ENCODE measurements at regions not wholly inside any gene's neighbourhood (a gene's known extent, or its start where the extent isn't known, plus 50 kb on each side); places are given as distances from the start of the nearest gene placed in this dataset.

- TF ChIP-seq CTCF (conservative IDR thresholded peaks at IDR 0.05) (no peak), EZH2 (IDR thresholded peaks at IDR 0.05; ENCODE audit: low read depth) (no peak)
- peaks cover 27% of the 10 kb centered on the region for H3K27me3 ChIP-seq (ENCODE audit: insufficient read depth, low read depth)
- H3F3A ChIP-seq (ENCODE audit: insufficient read depth, low read depth): no peaks in the 10 kb centered on the region
- H4K20me1 ChIP-seq (ENCODE audit: insufficient read depth): no peaks in the 10 kb centered on the region
- H3K4me2 ChIP-seq: no peak overlapping the region
- no peaks in the 10 kb centered on the region for H3K9me3 ChIP-seq (ENCODE audit: insufficient read depth, low read depth)
- POLR2A ChIA-PET (ENCODE audit: unreplicated experiment): no interaction called here
- H3K9me2 ChIP-seq (ENCODE audit: insufficient read depth): no peaks in the 10 kb centered on the region
- DNase-seq: no peak
- H3K27ac ChIP-seq: no peak overlapping the region
- intact Hi-C loops (cut with micrococcal nuclease; ENCODE audit: unreplicated experiment): no loop called here
- H2AFZ ChIP-seq: no peak overlapping the region
- CTCF ChIA-PET: no interaction called here
- H3K36me3 ChIP-seq (ENCODE audit: low read depth): no peaks in the 10 kb centered on the region
- H3K4me1 ChIP-seq (replicated peaks; ENCODE audit: insufficient read depth): no peaks in the 10 kb centered on the region
- H3K79me2 ChIP-seq (ENCODE audit: low read depth): no peaks in the 10 kb centered on the region
- H3K4me3 ChIP-seq: no peak overlapping the region
- BruUV-seq (replicated peaks): no TSS peak
These were observed 326.6 kb downstream of the RPS24 start for GRCh38 chr10:78360284-78360683.

GRCh38 chr10:78361031-78361430 lies 327.4 kb downstream of the RPS24 start:
- ChIA-PET CTCF (no interaction called here), POLR2A (ENCODE audit: unreplicated experiment) (no interaction called here)
- Histone ChIP-seq H4K20me1 (ENCODE audit: insufficient read depth) (no peaks in the 10 kb centered on the region), H3K79me2 (ENCODE audit: low read depth) (no peaks in the 10 kb centered on the region), H2AFZ (no peak overlapping the region), H3K27me3 (ENCODE audit: insufficient read depth, low read depth) (peaks cover 34% of the 10 kb centered on the region), H3K4me1 (replicated peaks; ENCODE audit: insufficient read depth) (no peaks in the 10 kb centered on the region), H3K27ac (no peak overlapping the region), H3F3A (ENCODE audit: insufficient read depth, low read depth) (no peaks in the 10 kb centered on the region), H3K4me2 (no peak overlapping the region), H3K9me2 (ENCODE audit: insufficient read depth) (no peaks in the 10 kb centered on the region), H3K4me3 (no peak overlapping the region), H3K36me3 (ENCODE audit: low read depth) (no peaks in the 10 kb centered on the region), H3K9me3 (ENCODE audit: insufficient read depth, low read depth) (no peaks in the 10 kb centered on the region)
- DNase-seq: no peak
- BruUV-seq (replicated peaks): no TSS peak
- TF ChIP-seq EZH2 (IDR thresholded peaks at IDR 0.05; ENCODE audit: low read depth) (no peak), CTCF (conservative IDR thresholded peaks at IDR 0.05) (no peak)
- intact Hi-C loops (cut with micrococcal nuclease; ENCODE audit: unreplicated experiment): no loop called here

GRCh38 chr10:78362406-78363022 lies 328.9 kb downstream of the RPS24 start:
- BruUV-seq (replicated peaks): no TSS peak
- Histone ChIP-seq H3K9me3 (ENCODE audit: insufficient read depth, low read depth) (no peaks in the 10 kb centered on the region), H3K9me2 (ENCODE audit: insufficient read depth) (no peaks in the 10 kb centered on the region), H3F3A (ENCODE audit: insufficient read depth, low read depth) (no peaks in the 10 kb centered on the region), H2AFZ (no peak overlapping the region), H3K79me2 (ENCODE audit: low read depth) (no peaks in the 10 kb centered on the region), H3K4me3 (no peak overlapping the region), H3K27ac (no peak overlapping the region), H3K4me2 (no peak overlapping the region), H4K20me1 (ENCODE audit: insufficient read depth) (no peaks in the 10 kb centered on the region), H3K27me3 (ENCODE audit: insufficient read depth, low read depth) (peaks cover 49% of the 10 kb centered on the region), H3K36me3 (ENCODE audit: low read depth) (no peaks in the 10 kb centered on the region), H3K4me1 (replicated peaks; ENCODE audit: insufficient read depth) (no peaks in the 10 kb centered on the region)
- ChIA-PET POLR2A (ENCODE audit: unreplicated experiment) (no interaction called here), CTCF (no interaction called here)
- intact Hi-C loops (cut with micrococcal nuclease; ENCODE audit: unreplicated experiment): no loop called here
- TF ChIP-seq CTCF (conservative IDR thresholded peaks at IDR 0.05): no peak
- TF ChIP-seq EZH2 (IDR thresholded peaks at IDR 0.05; ENCODE audit: low read depth): no peak
- peak in 1 of 2 experiments; percentile 40 for DNase-seq

All from PC-9 (cell line).